ENCODE measurements at regions not wholly inside any gene's neighbourhood (a gene's known extent, or its start where the extent isn't known, plus 50 kb on each side); places are given as distances from the start of the nearest gene placed in this dataset.

DNA sequence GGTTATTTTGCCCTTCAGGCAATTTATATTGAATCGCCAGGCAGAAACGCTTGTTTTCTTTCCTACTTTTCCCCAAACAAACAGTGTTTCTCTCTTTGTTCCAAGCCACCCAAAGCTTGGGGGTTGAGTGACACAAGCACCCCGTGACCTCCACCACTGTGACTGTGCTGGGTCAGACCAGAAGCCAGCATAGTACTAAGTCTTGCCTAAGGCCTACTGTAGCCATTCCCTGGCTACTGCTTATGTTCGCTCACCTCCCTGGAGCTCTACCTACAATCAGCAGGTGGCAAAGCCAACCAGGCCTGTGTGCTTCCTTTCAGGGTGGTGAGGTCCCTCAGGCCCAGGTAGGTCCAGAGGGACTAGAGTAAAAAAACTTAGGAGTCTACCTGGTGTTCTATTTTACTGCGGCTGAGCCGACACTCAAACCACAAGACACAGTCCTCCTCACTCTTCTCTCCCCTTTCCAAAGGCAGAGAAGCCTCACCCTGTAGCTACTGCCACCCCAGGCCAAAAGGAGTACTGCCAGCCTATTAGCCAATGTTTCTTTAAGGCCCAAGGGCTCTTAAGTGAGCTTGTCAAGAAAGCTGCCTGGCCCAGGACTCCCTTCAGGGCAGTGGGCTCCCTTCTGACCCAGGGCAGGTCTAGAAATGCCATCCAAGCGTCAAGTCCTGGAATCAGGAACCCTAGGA is 411.8 kb upstream of the MIS18BP1 start:
- TF ChIP-seq, protein P1, sequence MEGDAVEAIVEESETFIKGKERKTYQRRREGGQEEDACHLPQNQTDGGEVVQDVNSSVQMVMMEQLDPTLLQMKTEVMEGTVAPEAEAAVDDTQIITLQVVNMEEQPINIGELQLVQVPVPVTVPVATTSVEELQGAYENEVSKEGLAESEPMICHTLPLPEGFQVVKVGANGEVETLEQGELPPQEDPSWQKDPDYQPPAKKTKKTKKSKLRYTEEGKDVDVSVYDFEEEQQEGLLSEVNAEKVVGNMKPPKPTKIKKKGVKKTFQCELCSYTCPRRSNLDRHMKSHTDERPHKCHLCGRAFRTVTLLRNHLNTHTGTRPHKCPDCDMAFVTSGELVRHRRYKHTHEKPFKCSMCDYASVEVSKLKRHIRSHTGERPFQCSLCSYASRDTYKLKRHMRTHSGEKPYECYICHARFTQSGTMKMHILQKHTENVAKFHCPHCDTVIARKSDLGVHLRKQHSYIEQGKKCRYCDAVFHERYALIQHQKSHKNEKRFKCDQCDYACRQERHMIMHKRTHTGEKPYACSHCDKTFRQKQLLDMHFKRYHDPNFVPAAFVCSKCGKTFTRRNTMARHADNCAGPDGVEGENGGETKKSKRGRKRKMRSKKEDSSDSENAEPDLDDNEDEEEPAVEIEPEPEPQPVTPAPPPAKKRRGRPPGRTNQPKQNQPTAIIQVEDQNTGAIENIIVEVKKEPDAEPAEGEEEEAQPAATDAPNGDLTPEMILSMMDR (IDR thresholded peaks at IDR 0.05; ENCODE audit: low read depth, low read length, missing input control), result no peak
- TF ChIP-seq YY1 (IDR thresholded peaks at IDR 0.05) (no peak), GABPA (IDR thresholded peaks at IDR 0.05 in 1 of 2, conservative IDR thresholded peaks at IDR 0.05 in 1 of 2) (no peak), JUND (IDR thresholded peaks at IDR 0.05) (no peak)

All from liver (tissue), 3 donors.